ENCODE measurements at regions not wholly inside any gene's neighbourhood (a gene's known extent, or its start where the extent isn't known, plus 50 kb on each side); places are given as distances from the start of the nearest gene placed in this dataset.

- Histone ChIP-seq H3K27ac (ENCODE audit: low read length, poor library complexity, severe bottlenecking) (no peak overlapping the region), H4K91ac (ENCODE audit: low read length) (no peak overlapping the region), H3K36me3 (ENCODE audit: control insufficient read depth in 1 of 2, insufficient read depth in 2 of 2, low read depth in 1 of 2, low read length in 2 of 2) (no peaks in the 10 kb centered on the region), H2AK5ac (ENCODE audit: low read length, severe bottlenecking) (no peak overlapping the region), H3K79me1 (replicated peaks; ENCODE audit: low read length, poor library complexity, severe bottlenecking) (no peaks in the 10 kb centered on the region), H2BK12ac (ENCODE audit: low read length in 2 of 2) (no peak overlapping the region), H2BK120ac (ENCODE audit: low read depth, low read length) (no peak overlapping the region), H3K9me3 (ENCODE audit: control insufficient read depth, low read length) (no peaks in the 10 kb centered on the region), H3K4me3 (ENCODE audit: insufficient read depth in 1 of 2, low read depth in 1 of 2, low read length in 2 of 2) (no peak overlapping the region), H3K27me3 (ENCODE audit: control insufficient read depth in 1 of 2, insufficient read depth in 1 of 2, low read length in 2 of 2) (peaks cover 25 to 36% of the 10 kb centered on the region in 2 experiments), H3K14ac (ENCODE audit: low read length in 2 of 2) (no peak overlapping the region), H3K4me2 (ENCODE audit: low read length, poor library complexity, severe bottlenecking) (no peak overlapping the region), H3K18ac (ENCODE audit: low read depth in 1 of 2, low read length in 2 of 2) (no peak overlapping the region), H2BK5ac (ENCODE audit: low read depth, low read length, poor library complexity, severe bottlenecking) (no peak overlapping the region), H2AFZ (ENCODE audit: low read depth, low read length) (no peak overlapping the region), H4K8ac (ENCODE audit: low read length) (no peak overlapping the region), H3K23ac (ENCODE audit: low read length in 2 of 2) (no peak overlapping the region), H2BK15ac (ENCODE audit: low read depth, poor library complexity, severe bottlenecking) (no peak overlapping the region), H3K4me1 (ENCODE audit: control insufficient read depth, insufficient read depth, low read depth, low read length) (peaks cover 17% of the 10 kb centered on the region), H3K4ac (ENCODE audit: low read depth in 1 of 2, low read length in 2 of 2) (no peak overlapping the region), H3K9ac (ENCODE audit: low read length) (no peak overlapping the region)
- no peak for DNase-seq
- WGBS: 67% methylated on average over 3 of the region's 5 CpGs
Measured at GRCh38 chr10:21170216-21170615, 273.1 kb upstream of the NEBL start.

- no peaks in the 10 kb centered on the region for H3K79me1 ChIP-seq (replicated peaks; ENCODE audit: low read length, poor library complexity, severe bottlenecking)
- no peak for DNase-seq
- no peak overlapping the region for H3K23ac ChIP-seq (ENCODE audit: low read length in 2 of 2)
- peaks cover 13% of the 10 kb centered on the region for H3K4me1 ChIP-seq (ENCODE audit: control insufficient read depth, insufficient read depth, low read depth, low read length)
- H3K9me3 ChIP-seq (ENCODE audit: control insufficient read depth, low read length): no peaks in the 10 kb centered on the region
- H2BK12ac ChIP-seq (ENCODE audit: low read length in 2 of 2): no peak overlapping the region
- no peak overlapping the region for H3K9ac ChIP-seq (ENCODE audit: low read length)
- no peak overlapping the region for H2AFZ ChIP-seq (ENCODE audit: low read depth, low read length)
- H2AK5ac ChIP-seq (ENCODE audit: low read length, severe bottlenecking): no peak overlapping the region
- no peak overlapping the region for H3K27ac ChIP-seq (ENCODE audit: low read length, poor library complexity, severe bottlenecking)
- H4K8ac ChIP-seq (ENCODE audit: low read length): no peak overlapping the region
- 64% methylated on average over 4 of the region's 4 CpGs for WGBS
- H2BK120ac ChIP-seq (ENCODE audit: low read depth, low read length): no peak overlapping the region
- H4K91ac ChIP-seq (ENCODE audit: low read length): no peak overlapping the region
- no peak overlapping the region for H3K4me3 ChIP-seq (ENCODE audit: insufficient read depth in 1 of 2, low read depth in 1 of 2, low read length in 2 of 2)
- no peak overlapping the region for H3K14ac ChIP-seq (ENCODE audit: low read length in 2 of 2)
- H3K18ac ChIP-seq (ENCODE audit: low read depth in 1 of 2, low read length in 2 of 2): no peak overlapping the region
- H3K4ac ChIP-seq (ENCODE audit: low read depth in 1 of 2, low read length in 2 of 2): no peak overlapping the region
- H3K27me3 ChIP-seq (ENCODE audit: control insufficient read depth in 1 of 2, insufficient read depth in 1 of 2, low read length in 2 of 2): peaks cover 16 to 27% of the 10 kb centered on the region in 2 experiments
- H3K36me3 ChIP-seq (ENCODE audit: control insufficient read depth in 1 of 2, insufficient read depth in 2 of 2, low read depth in 1 of 2, low read length in 2 of 2): no peaks in the 10 kb centered on the region
- H2BK5ac ChIP-seq (ENCODE audit: low read depth, low read length, poor library complexity, severe bottlenecking): no peak overlapping the region
- no peak overlapping the region for H3K4me2 ChIP-seq (ENCODE audit: low read length, poor library complexity, severe bottlenecking)
- no peak overlapping the region for H2BK15ac ChIP-seq (ENCODE audit: low read depth, poor library complexity, severe bottlenecking)
Measured at GRCh38 chr10:21169271-21169670, 272.2 kb upstream of the NEBL start.

- Histone ChIP-seq H3K4me1 (ENCODE audit: control insufficient read depth, insufficient read depth, low read depth, low read length) (peaks cover 2% of the 10 kb centered on the region), H2AK5ac (ENCODE audit: low read length, severe bottlenecking) (no peak overlapping the region), H2AFZ (ENCODE audit: low read depth, low read length) (no peak overlapping the region), H3K9me3 (ENCODE audit: control insufficient read depth, low read length) (no peaks in the 10 kb centered on the region), H4K91ac (ENCODE audit: low read length) (no peak overlapping the region), H3K9ac (ENCODE audit: low read length) (no peak overlapping the region), H2BK5ac (ENCODE audit: low read depth, low read length, poor library complexity, severe bottlenecking) (no peak overlapping the region), H3K36me3 (ENCODE audit: control insufficient read depth in 1 of 2, insufficient read depth in 2 of 2, low read depth in 1 of 2, low read length in 2 of 2) (no peaks in the 10 kb centered on the region), H2BK120ac (ENCODE audit: low read depth, low read length) (no peak overlapping the region), H3K4me2 (ENCODE audit: low read length, poor library complexity, severe bottlenecking) (no peak overlapping the region), H2BK15ac (ENCODE audit: low read depth, poor library complexity, severe bottlenecking) (no peak overlapping the region), H3K4ac (ENCODE audit: low read depth in 1 of 2, low read length in 2 of 2) (no peak overlapping the region), H3K79me1 (replicated peaks; ENCODE audit: low read length, poor library complexity, severe bottlenecking) (no peaks in the 10 kb centered on the region), H3K27me3 (ENCODE audit: control insufficient read depth in 1 of 2, insufficient read depth in 1 of 2, low read length in 2 of 2) (peaks cover 12 to 17% of the 10 kb centered on the region in 2 experiments), H3K14ac (ENCODE audit: low read length in 2 of 2) (no peak overlapping the region), H3K23ac (ENCODE audit: low read length in 2 of 2) (no peak overlapping the region), H3K4me3 (ENCODE audit: insufficient read depth in 1 of 2, low read depth in 1 of 2, low read length in 2 of 2) (no peak overlapping the region), H4K8ac (ENCODE audit: low read length) (no peak overlapping the region), H2BK12ac (ENCODE audit: low read length in 2 of 2) (no peak overlapping the region), H3K18ac (ENCODE audit: low read depth in 1 of 2, low read length in 2 of 2) (no peak overlapping the region), H3K27ac (ENCODE audit: low read length, poor library complexity, severe bottlenecking) (no peak overlapping the region)
- no peak for DNase-seq
- 96% methylated on average over 5 of the region's 8 CpGs for WGBS
Measured at GRCh38 chr10:21167288-21168010, 270.3 kb upstream of the NEBL start.

- Histone ChIP-seq H3K4me3 (ENCODE audit: insufficient read depth in 1 of 2, low read depth in 1 of 2, low read length in 2 of 2) (peak overlapping the region in 1 of 2 experiments; percentile 5), H4K91ac (ENCODE audit: low read length) (no peak overlapping the region), H2AK5ac (ENCODE audit: low read length, severe bottlenecking) (no peak overlapping the region), H3K4me1 (ENCODE audit: control insufficient read depth, insufficient read depth, low read depth, low read length) (peaks cover 2% of the 10 kb centered on the region), H2BK15ac (ENCODE audit: low read depth, poor library complexity, severe bottlenecking) (no peak overlapping the region), H3K4me2 (ENCODE audit: low read length, poor library complexity, severe bottlenecking) (peak overlapping the region; percentile 41), H2BK5ac (ENCODE audit: low read depth, low read length, poor library complexity, severe bottlenecking) (no peak overlapping the region), H3K27ac (ENCODE audit: low read length, poor library complexity, severe bottlenecking) (no peak overlapping the region), H4K8ac (ENCODE audit: low read length) (no peak overlapping the region), H2BK120ac (ENCODE audit: low read depth, low read length) (no peak overlapping the region), H3K23ac (ENCODE audit: low read length in 2 of 2) (no peak overlapping the region), H3K18ac (ENCODE audit: low read depth in 1 of 2, low read length in 2 of 2) (no peak overlapping the region), H3K9me3 (ENCODE audit: control insufficient read depth, low read length) (peaks cover under 1% of the 10 kb centered on the region), H3K4ac (ENCODE audit: low read depth in 1 of 2, low read length in 2 of 2) (peak overlapping the region in 1 of 2 experiments; percentile 13), H3K27me3 (ENCODE audit: control insufficient read depth in 1 of 2, insufficient read depth in 1 of 2, low read length in 2 of 2) (peaks cover 5 to 10% of the 10 kb centered on the region in 2 experiments), H3K14ac (ENCODE audit: low read length in 2 of 2) (no peak overlapping the region), H2BK12ac (ENCODE audit: low read length in 2 of 2) (no peak overlapping the region), H2AFZ (ENCODE audit: low read depth, low read length) (no peak overlapping the region), H3K36me3 (ENCODE audit: control insufficient read depth in 1 of 2, insufficient read depth in 2 of 2, low read depth in 1 of 2, low read length in 2 of 2) (no peaks in the 10 kb centered on the region), H3K79me1 (replicated peaks; ENCODE audit: low read length, poor library complexity, severe bottlenecking) (no peaks in the 10 kb centered on the region), H3K9ac (ENCODE audit: low read length) (no peak overlapping the region)
- 52% methylated on average over 16 of the region's 16 CpGs for WGBS
- peak; percentile 15 for DNase-seq
Measured at GRCh38 chr10:21166557-21167287, 269.6 kb upstream of the NEBL start.
